DMS79 treated with DMSO at 0.1 percent for 48 hours (cell line): ENCODE measurements at regions not wholly inside any gene's neighbourhood (a gene's known extent, or its start where the extent isn't known, plus 50 kb on each side); places are given as distances from the start of the nearest gene placed in this dataset.

Source experiments
- DNase-seq: peaks from one replicate; lab custom pipeline; 2025; lab: John Stamatoyannopoulos, UW

DNA sequence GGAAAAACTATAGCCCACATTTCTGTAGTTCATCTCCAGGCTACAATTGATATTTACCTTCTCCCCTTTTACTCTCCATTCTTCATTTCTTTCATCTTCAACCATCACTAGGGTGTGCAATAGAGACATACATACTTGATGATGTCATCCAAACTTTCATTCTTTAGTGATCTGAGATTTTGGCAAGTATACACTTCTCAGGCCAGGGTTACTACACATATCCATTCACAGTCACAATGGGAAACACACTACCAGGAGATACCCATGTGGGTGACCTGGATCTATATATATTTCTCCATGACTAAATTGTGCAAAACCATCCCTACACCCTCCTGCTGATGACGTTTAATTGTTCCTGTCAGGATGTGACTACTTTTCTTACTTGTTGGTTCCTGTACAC lies 769.5 kb upstream of the DPPA4 start:
- DNase-seq, result no peak

DNA sequence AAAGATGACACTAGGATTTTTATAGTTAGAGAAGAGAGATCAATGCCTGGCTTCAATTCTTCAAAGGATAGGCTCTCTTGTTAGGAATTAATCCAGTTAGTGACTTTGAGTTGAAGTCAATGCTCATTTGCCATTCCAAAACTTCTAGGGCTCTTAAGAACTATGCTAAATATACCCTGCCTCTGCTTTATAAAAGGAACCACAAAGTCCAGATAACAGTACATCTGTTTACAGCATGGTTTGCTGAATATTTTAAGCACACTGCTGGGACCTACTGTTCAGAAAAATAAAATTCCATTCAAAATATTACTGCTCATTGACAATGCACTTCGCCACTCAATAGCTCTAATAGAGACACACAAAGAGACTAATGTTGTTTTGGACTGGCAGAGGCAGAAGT lies 786.6 kb upstream of the DPPA4 start:
- no peak for DNase-seq

DNA sequence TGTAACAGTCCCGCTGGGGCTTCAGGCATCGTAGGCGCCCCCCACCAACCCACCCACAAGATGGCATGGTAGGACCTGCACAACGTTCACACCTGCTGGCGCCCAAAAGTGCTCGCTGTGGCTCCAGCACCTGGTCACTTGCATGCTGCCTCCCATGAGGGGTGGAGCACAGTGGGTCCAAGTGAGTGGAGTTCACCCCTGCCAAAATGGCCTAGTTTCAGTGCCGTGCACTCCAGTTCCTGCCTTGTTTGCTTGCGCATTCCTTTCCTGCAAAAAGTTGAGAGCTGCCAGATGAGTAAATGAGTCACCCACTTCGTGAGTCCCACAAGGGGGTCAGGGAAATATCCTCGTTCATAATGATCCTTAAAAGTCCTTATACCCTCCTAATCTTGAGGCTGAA lies 788.7 kb upstream of the DPPA4 start:
- no peak for DNase-seq

DNA sequence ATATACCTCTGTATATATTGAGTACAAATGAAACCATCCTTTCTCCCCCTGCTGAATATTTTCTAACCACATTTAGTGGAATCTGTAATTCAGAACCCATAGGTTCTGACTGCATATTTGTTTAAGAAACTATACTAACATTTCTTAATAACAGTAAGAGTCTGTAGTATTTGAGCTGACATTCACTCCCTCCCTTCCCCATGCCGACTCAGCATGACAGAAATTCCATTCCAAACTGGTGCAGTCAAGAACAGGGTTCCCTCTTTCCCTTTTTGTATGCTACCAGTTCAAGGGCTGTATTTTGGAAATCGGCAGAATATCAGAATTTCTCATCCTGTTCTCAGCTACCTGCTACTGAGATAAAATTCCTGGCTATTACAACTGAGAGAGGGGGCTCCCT lies 796.6 kb upstream of the DPPA4 start:
- no peak for DNase-seq

DNA sequence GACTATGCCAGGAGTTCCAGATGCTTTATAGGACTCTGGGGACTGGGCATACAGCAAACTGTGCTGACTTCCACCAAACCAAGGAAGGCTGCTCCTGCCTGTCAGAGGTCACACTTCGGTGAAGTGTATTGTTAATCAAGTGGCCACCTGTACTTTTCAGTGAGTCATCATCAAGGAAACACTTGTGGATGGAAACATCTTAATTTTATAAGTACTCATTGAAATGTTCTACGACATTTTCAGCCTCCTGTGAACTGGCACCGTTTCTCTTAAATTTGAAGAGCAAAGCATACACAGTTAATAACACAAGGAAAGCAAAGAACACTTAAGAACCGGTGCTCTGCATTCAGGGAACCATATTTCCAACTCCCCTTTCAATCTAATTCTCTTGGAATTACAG lies 801.7 kb upstream of the DPPA4 start:
- DNase-seq, result peak; percentile 50

DNA sequence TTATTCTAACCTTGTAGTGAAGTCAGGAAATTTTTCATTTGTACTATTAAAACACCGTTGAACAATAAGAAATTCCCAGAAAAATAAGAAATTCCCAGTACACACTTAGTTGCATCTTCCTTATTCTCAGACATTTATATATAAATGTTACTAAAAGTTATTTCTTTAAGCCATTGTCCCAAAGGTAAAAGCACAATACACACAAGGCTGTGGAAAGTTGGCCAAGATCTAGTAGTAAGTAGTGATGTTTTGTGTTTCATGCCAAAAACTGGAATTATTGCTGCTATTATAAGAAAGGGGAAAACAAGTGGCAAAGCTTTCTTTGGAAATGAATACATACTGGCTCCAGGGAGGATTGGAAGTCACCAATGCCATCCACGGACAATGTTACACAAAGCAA lies 802.5 kb upstream of the DPPA4 start:
- no peak for DNase-seq

DNA sequence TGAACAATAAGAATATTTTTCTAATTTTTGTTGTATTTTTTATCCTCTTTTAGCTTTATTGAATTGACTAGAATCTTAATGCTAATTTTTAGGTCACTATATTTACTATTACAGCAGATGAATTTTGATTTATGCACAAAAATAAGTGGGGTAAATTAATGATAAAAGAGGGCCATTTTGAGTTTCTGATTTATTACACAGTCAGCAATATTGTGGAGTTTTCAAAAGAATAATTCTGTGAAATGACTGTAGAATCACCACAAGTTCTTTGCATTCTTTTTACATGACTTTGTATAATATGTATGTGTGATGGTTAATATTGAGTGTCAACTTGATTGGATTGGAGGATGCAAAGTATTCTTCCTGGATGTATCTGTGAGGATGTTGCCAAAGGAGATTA lies 812.4 kb upstream of the DPPA4 start:
- DNase-seq, result no peak

DNA sequence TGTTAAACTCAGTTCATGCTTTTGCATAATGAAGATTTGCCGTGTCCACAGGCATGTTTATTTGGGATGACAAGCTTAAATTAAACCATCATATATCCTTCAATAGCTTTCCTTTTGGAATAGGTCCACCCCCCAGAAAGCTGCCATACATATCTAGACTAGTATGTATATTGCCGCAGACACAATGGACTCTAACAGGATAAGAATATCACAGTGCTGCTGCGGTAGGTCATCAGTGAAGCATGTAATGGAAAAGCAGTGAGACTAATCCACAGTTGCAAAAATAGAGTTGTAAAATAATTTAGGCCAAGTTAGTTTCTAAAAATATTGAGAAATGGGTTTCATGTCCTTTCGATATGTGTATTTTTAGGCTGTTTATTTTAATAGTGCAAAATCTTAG lies 819.9 kb upstream of the DPPA4 start:
- no peak for DNase-seq

DNA sequence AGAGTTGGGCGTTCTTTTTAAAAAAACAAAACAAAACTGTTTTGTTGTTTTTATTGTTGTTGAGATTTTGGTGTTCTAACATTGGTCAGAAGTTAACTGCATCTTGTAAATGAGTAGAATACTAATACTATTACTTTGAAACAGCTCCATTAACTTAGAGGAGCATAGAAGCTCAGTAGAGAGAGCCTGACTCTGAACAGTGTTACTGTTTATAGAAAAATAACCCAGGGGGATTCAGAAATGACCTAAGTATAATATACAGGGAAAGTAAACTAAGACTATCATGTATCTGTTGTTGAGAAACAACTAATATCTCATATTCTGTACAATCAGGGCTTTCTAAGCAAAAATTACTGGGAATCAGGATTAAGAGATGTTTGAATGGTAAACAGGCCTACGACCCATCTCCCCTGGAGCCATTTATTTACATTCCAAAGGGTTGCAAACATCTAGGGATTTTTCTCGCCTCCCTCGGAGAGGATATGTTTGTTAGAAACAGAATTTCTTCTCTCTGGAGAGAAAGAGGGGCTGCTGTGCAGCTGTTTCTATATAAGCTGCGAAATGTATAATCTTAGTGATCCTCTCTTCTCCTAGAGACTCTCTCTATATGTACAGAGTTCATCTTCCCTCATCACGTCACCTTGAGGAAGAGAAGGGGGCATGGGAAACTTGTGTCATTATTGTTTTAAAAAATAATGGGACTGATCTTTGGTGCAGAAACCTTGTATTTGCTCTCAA lies 827.5 kb upstream of the DPPA4 start:
- no peak for DNase-seq

DNA sequence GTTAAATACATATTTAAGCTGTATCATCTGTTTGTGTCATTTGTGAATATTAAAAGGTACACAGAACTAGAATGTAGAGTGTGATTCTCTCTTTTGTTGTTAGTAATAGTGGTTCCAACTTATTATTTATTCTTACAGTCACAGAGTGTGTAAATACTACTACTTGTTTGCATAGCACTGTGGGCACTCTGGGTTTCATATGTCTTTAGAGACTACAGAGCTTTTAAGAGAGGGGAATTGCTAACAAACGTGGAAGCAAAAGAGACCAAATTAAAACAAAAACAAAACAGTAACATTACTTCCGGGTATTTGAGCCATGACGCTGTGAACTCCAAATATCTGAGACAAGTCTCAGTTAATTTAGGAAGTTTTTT lies 828.0 kb upstream of the DPPA4 start:
- no peak for DNase-seq

DNA sequence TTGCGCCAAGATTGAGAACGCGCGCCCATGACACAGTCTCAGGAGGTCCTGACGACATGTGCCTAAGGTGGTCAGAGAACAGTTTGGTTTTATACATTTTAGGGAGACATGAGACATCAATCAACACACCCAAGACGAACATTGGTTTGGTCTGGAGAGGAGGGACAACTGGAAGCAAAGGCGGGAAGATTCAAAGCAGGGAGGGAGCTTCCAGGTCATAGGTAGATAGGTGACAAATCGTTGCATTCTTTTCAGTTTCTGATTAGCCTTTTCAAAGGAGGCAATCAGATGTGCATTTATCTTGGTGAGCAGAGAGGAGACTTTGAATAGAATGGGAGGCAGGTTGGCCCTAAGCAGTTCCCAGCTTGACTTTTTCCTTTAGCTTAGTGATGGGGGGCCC lies 828.4 kb upstream of the DPPA4 start:
- no peak for DNase-seq

DNA sequence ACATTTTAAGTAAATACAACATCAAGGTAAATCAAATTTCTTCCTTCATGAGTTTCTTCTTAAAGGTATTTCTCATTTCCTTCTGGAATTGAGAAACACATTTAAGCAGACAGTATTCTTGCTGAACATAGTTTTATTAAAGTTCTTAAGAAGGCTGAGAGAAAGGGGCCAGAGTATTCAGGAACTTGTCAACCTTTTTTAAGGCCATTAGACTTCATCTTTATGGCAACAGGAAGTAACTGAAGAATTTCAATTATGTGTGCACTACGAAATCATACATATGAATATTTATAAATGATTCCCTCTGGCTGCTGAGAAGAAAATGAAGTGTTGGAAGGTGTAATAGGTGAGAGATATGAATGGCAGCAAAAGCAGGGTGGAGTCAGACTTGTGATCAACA lies 829.4 kb upstream of the DPPA4 start:
- no peak for DNase-seq

DNA sequence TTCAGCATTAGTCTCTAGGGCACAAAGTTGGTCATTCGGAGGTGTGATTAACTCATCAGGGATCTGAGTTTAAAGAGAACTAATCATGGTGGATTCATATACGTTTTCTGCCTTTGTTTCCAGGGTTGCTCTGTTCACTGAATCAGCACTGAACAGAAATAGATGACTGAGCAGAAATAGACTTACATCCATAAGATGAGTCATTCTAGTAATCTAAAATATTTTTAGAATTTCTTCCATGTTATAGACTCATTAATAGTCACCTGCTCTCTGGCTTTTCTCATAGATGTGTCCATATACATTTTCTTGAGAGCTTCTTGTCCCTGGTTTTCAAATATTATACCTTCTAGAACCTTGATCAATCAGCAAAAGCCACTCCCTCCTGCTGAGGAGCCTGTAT lies 837.6 kb upstream of the DPPA4 start:
- no peak for DNase-seq

DNA sequence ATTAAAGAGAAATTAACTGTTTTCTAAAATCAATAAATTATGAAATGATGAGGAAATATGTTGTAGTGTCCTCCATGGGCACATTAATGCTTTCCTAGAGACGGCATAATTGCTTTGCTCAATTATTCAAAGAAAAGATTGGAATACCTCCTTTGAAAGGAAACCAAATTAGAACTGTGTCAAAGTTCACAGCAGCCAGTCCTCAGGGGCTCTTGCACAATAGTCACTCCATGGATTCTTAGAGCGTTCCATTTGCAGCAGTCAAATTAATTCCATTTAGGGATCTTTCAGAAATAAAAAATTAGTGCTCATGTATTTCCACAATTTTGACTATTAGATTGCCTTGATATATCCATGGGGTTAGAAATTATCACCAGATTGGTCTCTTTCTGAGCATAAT lies 841.6 kb upstream of the DPPA4 start:
- no peak for DNase-seq

DNA sequence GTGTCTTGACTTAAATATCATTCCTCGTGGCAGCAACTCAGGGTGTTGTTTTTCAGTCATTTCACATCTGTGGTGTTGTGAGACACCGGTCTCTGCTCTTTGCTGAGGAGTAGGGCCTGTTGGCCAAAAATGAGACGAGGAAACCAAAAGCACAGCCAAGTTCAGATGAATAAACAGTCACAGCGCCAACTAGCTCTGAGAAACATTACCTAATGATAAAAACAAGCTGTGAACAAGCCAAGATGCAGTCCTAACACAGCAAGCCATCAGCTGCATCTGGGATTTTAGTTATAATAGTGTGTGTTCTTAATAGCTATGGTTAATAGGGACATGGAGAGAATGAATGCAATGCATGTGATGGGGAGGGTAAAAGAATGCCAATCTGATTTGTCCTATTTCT lies 843.4 kb upstream of the DPPA4 start:
- no peak for DNase-seq

DNA sequence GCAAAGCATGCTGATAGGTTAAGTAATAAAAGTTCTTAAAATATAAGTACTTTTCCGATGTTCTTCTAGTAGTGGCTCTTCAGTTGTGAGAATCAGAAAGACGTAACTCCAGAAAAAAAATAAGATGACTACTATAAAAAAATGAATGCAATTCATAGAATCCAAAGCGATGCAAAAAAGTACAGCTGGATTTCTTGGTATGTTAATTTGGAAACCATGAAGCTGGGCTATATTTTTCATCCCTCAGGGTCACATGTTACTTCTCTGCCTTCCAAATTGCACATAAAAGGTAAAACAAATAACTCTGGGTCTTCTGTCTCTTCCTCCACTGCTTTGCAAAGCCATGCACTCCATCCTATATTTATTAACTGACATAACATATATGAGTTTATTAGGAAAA lies 843.9 kb upstream of the DPPA4 start:
- DNase-seq, result no peak

DNA sequence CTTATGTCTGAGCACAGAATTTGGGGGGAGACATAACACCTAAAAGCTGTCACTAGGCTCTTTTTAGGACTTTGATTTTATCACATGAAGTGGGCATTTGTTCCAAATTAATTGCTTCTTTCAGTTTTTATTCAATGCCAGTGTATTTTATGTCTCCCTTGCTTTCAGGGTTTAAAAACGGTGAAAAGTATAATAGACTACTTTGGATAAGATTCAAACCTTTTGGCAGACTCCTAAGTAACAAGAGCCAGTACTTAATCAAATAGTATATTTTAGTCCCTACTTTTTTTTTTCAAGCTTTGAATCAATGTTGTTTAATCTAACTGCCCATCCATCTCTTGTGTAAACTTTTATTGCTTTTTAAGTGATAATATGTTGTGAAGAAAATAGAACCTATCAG lies 847.2 kb upstream of the DPPA4 start:
- no peak for DNase-seq

DNA sequence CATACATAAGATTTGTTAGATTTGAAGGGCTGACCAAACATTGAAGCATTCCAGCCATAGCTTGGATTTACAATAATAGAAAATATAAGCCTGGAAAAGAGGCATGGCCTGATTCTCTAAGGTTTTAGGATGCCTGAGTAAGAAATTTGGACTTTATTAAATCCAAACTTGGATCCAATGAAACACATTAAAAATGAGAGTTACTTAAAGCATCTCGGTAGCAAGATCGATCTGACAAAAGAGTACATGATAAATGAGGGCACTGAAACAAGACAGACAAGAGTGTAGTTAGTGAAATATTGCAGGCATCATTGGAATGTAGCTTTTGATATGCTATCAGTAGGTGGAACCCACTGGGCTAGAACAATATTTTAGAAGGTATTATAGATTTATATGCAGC lies 855.7 kb upstream of the DPPA4 start:
- DNase-seq, result no peak

DNA sequence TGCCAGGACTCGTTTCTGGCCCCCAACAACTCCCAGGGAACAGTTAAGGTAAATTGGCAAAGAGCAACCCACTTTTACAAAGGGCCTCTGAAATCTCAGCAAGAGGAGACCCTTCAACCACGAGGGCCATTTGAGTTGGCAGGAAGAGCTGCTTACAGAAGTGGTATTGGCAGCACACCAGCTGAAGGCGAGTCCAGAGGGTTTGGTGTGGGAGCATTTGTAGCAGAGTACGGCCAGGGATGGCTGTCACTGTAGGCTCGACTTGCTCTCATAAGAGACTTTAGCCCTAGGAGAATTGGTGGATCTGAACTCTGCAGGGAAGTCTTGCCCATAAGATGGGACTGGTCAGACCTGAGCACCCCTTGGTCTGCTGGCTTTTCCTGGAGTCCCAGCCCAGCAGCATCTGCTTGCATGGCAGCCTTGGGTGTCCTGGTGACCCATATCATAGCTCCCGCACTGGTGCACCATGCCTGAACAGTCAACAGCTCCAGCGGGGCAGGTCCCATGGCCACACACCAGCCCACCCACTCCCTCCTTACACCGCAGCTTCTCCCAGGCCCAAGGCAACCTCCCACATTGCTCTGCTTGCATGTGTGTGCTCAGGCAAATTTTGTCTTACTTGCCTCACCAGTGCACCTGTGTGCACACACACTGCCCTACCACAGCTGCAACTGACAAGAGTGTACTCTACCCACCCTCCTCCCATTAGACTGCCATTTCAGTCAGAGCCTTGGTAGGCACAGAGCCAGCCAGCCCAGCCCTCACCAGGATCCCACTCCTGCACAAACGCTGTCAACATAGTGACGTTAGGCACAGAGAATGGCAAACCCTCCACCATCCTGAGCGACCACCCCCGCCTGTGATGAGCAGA lies 861.6 kb upstream of the DPPA4 start:
- no peak for DNase-seq

DNA sequence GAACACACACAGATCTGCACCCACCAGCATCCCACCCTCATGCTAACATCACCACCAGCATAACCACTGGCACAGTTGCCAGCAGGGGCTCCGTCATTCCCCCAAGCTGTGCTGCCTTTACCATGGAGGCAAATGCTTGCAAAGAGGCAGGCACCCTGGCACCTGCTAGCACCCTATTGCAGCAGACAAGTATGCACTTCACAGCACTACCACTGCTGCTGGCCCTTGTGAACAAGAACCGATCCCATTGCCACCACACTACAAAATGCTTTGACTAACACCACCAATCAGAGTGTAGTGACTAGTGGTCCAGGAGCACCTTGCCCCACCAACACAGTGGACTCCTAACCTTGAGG lies 862.2 kb upstream of the DPPA4 start:
- DNase-seq, result no peak

DNA sequence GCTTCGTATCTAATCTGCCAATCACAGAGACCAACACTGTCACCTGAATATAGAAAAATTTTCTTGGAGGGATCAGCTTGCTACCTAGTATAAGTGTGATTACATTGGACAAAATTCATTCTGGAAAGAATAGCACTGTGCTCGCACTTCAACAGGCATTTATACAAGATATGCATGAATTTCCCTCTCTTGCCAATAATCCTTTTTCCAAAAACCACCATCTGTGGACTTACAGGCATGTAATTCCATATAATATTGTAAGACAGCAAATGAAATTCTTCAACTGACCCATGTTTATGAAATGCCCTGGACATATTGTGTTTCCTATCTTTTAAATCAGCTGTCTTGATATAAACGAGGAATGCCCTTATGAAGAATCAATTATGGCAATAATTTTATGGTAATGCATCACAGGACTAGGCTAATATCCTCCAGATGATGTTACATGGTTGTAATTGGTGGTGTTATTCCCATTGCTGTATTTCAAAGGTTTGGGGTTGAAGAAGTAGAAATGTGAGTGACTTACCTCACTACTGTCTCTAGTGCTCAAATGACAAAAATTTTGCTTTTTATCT lies 861.4 kb upstream of the NECTIN3 start:
- DNase-seq, result no peak

DNA sequence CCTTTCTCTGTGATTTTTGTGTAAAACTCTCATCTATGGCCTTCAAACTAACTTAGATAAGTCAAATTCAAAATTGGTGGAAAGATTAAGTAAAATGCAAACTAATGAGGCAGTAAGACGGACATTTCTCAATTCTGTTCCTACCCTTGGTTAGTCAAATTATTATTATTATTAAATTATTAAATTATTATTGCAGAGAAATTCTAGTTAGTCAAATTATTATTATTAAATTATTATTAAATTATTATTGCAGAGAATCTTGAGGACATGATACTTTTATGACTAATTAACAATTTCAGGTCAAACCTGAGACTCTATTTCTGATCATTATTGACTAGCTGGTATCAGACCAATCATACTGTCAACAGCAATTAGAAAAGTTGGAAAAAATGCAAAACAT lies 845.0 kb upstream of the NECTIN3 start:
- no peak for DNase-seq

DNA sequence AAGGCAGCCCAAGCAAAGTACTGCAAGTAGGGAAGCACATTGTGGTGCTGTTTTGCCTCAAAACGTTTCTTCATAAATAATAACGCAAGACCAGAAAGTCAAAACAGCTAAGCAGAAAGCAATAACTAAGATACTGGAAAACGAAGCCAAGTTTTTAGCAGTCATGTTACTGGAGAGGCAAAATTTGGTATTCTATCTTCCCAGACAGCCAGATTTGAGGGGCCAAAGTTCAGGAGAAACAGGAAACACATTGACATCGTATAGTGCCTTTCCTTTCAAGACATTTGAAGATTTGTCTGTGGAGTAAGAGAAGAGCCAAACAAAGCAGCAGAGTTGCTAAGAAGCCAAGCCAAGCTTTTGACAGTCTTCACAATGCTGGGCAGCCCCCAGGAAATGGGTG lies 843.6 kb upstream of the NECTIN3 start:
- DNase-seq, result no peak

DNA sequence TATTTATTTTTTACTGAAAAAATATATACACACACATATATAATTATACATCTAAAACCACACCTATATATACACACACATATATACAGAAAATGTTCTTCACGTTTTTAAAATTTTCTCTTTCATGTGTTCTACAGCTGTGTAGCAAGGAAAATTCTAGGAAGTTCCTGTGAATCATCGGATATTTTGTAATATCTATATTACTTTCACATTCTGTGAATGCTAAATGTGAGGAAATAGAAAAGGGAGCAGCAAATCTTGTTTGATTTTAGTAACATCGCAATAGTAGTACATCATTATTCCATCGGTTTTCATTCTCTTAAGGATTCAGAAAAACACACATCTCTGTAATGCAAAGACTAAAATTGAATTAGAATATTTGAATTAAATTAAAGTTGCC lies 836.8 kb upstream of the NECTIN3 start:
- no peak for DNase-seq
